Stimulated activated CD8-positive, alpha-beta memory T cell treated with anti-CD3 and anti-CD28 coated beads, Interleukin-7, amount 100 ng/mL, for 48 hours (primary cell): ENCODE measurements at regions not wholly inside any gene's neighbourhood (a gene's known extent, or its start where the extent isn't known, plus 50 kb on each side); places are given as distances from the start of the nearest gene placed in this dataset.

ENCODE experiments used
- DNase-seq, 2 donors: peaks; one replicate each; pipeline ENCODE4 v3.0.0-alpha.2; 2020; ENCODE audit warnings: low read depth in 1 of 2; ENCODE audit errors: extremely low read depth in 1 of 2

DNA sequence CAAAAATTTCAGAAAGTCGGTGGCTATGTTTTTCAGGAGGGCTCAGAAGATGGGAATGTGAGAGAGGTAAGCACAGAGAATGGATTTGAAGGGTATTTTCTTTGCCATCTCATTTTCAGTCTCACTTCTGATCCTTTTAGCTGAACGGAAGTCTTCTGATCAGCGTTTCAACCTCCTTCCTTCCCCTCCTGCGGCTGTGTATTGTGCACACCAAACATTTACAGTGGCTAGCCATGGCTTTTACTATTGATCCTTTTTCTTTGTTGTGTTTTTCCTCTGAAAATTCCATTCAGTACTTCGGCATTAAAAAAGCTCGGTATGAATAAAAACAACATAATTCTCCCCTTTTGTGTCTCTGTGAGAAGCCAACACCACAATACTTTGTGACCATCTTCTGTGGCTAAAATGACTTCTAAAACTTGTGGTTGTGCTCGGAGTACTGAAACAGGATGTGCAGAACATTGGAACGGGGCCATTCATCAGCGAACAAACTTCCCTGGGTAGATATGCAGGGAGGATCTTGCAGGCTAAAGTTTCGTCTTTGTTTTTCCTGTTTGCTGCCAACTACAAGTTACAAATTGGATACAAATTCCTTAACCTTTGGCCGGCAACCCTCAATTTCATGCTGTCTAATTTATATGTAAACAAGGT is 260.8 kb upstream of the FAM98A start:
- DNase-seq: no peak

GRCh38 chr2:33859176-33859575 is 260.1 kb upstream of the FAM98A start:
- DNase-seq: no peak

GRCh38 chr2:33848486-33848885 is 249.4 kb upstream of the FAM98A start:
- DNase-seq: no peak

- no peak for DNase-seq
Measured at GRCh38 chr2:33839791-33840190, 240.7 kb upstream of the FAM98A start.

GRCh38 chr2:33836628-33837027 is 237.5 kb upstream of the FAM98A start:
- no peak for DNase-seq

- DNase-seq: no peak
Measured at GRCh38 chr2:33835911-33836310, 236.8 kb upstream of the FAM98A start.

GRCh38 chr2:33822964-33823363 is 223.9 kb upstream of the FAM98A start:
- no peak for DNase-seq

GRCh38 chr2:33812707-33813106 is 213.6 kb upstream of the FAM98A start:
- no peak for DNase-seq

- no peak for DNase-seq
Measured at GRCh38 chr2:33810046-33810835, 211.1 kb upstream of the FAM98A start.

GRCh38 chr2:33806041-33806440 is 206.9 kb upstream of the FAM98A start:
- DNase-seq: no peak

DNA sequence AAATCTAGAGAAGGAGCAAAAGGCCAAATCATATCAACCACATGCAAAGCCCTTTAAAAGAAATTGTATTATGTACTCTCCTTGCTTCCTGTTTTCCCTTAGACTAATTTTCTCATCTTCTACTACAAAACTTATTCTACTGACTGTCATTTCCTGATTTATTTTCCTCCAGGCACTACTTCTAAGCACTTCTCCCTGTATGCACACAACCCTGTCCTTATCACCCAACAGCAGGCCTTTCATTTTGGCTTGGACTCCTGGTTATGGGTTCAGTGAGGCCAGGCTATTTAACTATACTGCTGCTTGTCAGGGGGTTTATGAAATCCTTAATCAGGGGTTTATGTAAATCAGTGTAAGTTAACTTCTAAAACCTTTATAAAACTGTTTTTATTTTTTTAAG is 205.1 kb upstream of the FAM98A start:
- no peak for DNase-seq

- DNase-seq: no peak
Measured at GRCh38 chr2:33796511-33796910, 197.4 kb upstream of the FAM98A start.

GRCh38 chr2:33791625-33792024 is 192.5 kb upstream of the FAM98A start:
- DNase-seq: no peak

- no peak for DNase-seq
Measured at GRCh38 chr2:33788044-33788443, 188.9 kb upstream of the FAM98A start.

DNA sequence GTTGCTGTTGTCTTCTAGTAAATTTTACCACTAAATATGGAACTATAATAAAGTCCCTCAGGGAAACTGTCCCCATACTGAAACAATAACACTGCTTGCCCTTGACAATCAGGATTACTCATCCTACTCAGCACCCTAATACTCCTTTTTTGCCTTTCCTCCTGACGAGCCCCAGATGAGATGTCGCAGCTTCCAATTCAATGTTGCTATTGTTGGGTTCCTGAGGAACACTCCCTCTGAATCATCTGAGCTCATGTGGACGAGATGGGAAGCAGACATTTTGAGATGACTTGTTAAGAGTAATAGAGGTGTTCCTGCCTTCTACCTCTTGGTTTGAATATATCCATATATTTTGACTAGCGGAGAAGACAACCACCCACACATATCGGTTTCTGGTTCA is 187.8 kb upstream of the FAM98A start:
- DNase-seq: no peak

DNA sequence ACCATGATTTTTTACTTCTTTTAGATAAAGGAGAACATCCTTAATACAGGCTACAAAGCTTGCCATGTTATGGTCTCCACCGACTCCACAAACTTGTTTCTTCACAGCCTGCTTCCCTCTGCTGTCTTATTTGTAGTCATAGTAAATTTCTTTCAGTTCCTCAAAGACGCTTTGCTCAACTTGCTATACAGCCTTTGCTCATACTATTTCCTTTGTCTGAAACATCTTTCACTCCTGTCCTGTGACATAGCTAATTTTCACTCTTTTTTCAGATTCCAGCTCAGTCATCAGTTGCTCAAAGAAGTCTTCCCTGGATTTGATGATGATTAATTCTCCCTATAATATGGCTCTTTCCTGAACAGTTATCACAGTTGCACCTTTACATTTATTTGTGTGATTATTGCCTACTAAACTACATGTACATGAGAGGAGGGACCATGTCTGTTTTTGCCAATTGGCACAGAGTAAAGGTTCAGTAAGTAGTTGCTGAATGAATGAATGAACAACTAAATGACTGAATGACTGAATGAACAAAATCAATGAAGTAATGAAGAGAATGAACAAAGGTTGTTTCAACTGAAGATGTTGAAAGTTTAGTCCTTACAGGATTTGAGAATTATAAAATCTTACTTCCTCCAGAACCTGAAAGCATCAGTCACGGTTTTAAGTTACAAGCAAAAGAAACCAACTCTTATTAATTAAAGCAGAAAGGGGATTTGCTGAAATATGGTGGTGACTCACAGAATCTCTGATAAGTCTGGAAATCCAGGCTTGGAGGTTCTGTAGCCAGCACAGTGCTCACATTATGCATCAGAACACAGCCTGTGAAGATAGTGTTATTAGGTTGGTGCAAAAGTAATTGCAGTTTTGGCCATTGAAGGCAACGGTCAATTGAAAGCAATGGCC is 186.4 kb upstream of the FAM98A start:
- DNase-seq: no peak

DNA sequence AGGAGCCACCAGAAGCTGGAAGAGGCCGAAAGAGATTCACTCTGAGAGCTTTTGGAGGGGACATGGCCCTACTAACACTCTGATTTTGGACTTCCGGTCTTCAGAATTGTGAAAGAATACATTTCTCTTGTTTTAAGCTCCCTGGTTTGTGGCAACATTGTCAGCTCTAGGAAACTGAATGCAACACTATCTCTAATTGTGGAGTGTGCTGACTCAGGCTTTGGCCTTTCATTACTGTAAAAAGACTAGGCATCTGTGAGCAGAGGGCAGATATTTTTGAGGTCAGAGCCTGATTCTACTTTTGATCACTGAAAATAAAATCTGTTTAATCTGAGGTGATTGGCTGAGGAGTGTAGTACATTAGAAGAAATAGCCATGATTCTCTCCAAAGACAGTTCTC is 185.4 kb upstream of the FAM98A start:
- DNase-seq: no peak

DNA sequence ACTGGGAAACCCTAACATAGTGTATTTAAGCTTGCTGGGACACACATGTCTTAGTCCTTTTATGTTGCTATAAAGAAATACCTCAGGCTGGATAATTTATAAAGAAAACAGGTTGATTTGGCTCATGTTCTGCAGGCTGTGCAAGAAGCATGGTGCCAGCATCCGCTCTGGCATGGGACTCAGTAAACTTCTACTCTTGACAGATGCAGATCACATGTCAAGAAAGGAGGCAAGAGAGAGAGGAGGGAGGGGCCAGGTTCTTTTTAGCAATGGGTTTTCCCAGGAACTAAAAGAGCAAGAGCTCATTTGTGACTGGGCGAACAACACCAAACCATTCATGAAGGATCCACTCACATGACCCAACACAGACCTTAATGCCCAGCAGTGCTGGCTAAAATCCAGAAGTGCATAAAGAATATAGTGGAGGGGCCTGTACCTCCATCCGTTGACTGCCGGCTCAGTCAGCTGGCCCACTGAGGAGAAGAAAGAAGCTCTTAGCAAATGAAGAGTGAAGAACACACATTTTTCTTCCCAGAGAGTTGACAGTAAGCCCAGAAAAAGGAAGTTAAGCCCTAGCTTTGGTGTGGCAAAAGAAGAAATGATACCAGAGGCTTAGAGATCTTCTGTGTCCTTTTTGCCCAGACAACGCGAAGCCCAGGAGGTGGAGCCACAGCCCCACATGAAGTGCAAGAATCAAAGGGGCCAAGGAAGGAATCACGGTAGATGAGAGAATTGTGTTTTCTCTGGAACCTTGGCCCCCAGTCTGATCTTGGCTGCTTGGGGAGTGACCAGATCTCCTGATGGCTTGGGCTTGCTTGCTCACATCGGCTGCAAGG is 183.5 kb upstream of the FAM98A start:
- DNase-seq: no peak

GRCh38 chr2:33777786-33778185 is 178.7 kb upstream of the FAM98A start:
- DNase-seq: no peak

DNA sequence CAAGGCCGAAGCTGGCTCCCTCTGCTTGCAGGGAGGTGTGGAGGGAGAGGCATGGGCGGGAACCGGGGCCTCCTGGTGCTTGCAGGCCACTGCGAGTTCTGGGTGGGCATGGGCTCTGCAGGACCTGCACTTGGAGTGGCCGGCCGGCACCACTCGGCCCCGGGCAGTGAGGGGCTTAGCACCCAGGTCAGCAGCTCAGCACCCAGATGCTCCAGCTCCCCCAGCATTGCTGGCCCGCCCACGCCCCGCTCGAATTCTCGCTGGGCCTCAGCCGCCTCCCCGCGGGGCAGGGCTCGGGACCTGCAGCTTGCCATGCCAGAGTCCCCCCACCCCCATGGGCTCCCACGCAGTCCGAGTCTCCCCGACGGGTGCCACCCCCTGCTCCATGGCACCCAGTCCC is 176.2 kb upstream of the FAM98A start:
- no peak for DNase-seq

GRCh38 chr2:33770023-33770422 is 170.9 kb upstream of the FAM98A start:
- no peak for DNase-seq
